ENCODE measurements at regions not wholly inside any gene's neighbourhood (a gene's known extent, or its start where the extent isn't known, plus 50 kb on each side); places are given as distances from the start of the nearest gene placed in this dataset. TPM values are rescaled to one million over a fixed set of nuclear protein-coding genes. Genes with fewer than 3 reads are reported as not detected.

Small RNA genes in the stretch of these regions (small RNA-seq; reads per million reads assigned to genes)
- gene RF00019 (ENCODE audit: insufficient read depth): not detected
- gene RF00096 (ENCODE audit: insufficient read depth): not detected
- gene RNU6-901P (ENCODE audit: insufficient read depth): not detected
